HG03469 (cell line): ENCODE measurements at regions not wholly inside any gene's neighbourhood (a gene's known extent, or its start where the extent isn't known, plus 50 kb on each side); places are given as distances from the start of the nearest gene placed in this dataset.

Experiments used
- ATAC-seq: cut with Tn5 transposase; IDR thresholded peaks from one replicate; pipeline ENCODE4 v1.9.1; 2021; ENCODE audit warnings: mild to moderate bottlenecking, moderate library complexity, moderate number of reproducible peaks; ENCODE audit not compliant: unreplicated experiment

DNA sequence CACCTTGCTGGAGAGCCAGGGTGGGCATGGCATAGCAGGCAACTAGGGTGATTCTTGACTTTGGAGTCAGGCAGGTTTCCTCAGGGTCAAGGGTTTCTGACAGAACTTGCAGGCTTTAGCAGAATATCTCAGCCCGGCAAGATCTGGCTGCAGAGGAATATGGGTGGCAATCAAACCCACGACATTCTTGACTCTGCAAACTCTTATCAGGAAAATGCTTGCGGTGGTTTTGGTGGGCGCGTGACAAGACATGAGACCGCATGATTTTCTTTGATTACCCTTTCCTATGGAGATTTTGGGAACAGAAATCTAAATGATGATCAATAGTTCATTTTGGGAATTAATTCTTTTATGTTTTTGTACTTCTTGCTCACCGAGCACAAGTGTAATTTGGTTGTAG lies 449.5 kb downstream of the VRK1 start:
- no peak for ATAC-seq

DNA sequence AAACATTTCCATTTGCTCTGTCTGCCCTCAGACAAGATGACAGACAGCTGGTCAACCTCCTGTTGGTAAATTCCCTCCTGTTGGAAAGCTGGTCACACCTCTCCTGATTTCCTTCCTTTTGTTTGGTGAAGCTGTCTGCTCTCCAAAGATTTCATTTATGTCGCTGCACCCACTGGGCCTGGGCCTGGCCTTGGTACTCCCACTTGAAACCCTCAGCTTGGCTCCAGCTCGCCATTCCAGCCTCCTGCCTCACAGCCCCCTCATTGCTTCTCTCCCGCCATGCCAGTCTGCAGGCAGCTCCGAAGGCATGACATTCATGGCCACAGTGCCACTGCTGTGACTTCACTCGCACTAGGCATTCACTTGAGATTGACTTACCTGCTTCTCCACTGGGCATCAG lies 451.8 kb downstream of the VRK1 start:
- ATAC-seq: no peak

DNA sequence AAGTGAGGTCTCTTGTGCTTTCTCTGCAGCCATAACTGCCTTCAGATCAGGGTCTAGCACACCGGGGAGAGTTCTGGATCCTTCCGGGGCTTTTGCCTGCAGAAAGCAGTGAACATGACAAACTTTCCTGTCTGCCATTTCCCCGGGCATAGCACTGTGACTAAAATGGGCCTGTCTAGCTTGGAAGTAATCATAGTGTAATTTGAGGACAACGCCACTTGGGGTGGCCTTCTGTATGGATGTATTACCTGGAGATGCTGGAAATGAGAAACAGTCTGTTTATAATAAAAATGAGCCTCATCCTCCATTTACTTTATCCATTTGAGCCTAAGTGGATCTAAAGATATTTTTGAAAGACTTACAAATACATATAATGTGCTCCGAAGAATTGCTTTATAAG lies 453.7 kb downstream of the VRK1 start:
- no peak for ATAC-seq

DNA sequence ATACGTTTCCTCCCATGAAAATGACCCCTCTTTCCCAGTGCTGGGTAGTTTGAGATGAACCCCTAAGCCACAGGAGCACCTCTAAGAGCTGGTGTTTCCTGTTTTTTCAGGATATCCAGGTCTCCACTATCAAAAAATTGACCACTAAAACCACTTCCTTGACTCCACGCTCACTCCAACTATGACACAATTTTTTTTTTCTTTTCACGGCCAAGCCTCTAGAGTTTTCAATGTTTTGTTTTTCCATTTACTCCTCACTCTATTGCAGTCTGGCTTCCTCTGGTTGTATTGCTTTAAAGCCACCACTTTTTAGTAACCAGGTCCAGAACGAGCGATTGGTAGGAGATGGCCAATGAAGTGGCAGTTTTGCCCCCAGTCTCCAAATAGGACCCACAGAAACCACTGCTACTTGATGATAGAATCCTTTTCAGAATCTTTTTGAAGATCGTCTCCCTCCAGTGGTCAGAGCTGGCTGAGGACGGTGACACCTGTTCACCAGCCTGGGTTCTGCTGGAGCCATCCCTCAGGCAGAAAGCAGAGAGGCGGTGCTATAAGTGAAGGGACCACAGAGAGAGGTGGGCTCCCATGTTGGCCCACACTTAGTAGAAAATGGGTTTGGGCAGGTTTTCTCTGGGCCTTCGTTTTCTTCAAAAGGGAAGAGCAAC lies 454.4 kb downstream of the VRK1 start:
- ATAC-seq: no peak

DNA sequence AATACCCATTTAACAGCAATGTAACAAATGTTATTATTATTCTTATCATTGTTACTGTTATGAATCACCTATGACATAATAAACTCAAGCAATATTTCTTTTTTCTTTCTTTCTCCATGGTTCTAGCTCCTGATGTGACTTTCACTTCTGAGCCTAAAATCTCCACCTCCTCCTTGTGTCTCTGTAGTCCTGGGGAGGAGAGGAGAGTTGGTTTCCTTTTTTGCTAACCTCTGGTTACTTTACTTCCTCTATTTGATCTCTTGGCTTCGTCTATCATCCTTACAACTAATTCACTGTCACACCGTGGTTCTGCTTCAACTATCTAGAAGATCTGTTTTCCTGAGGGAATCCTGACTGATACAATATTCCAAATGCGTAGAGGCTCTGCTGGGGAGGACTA lies 456.6 kb downstream of the VRK1 start:
- no peak for ATAC-seq

DNA sequence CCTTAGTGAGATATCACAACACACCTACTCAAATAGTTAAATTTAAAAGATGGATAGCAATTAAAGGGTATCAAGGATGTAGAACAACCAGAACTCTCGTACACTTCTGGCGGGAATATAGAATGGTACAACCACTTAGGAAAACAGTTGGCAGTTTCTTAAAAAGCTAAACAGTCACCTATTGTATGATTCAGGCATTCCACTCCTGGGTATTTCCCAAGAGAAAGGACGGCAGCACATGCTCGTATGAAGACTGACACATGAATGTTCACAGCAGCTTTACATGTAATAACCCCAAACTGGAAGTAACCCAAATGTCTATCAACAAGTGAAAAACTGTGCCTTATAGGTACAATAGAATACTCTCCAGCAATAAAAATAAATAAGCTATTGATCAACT lies 465.2 kb downstream of the VRK1 start:
- ATAC-seq: no peak

DNA sequence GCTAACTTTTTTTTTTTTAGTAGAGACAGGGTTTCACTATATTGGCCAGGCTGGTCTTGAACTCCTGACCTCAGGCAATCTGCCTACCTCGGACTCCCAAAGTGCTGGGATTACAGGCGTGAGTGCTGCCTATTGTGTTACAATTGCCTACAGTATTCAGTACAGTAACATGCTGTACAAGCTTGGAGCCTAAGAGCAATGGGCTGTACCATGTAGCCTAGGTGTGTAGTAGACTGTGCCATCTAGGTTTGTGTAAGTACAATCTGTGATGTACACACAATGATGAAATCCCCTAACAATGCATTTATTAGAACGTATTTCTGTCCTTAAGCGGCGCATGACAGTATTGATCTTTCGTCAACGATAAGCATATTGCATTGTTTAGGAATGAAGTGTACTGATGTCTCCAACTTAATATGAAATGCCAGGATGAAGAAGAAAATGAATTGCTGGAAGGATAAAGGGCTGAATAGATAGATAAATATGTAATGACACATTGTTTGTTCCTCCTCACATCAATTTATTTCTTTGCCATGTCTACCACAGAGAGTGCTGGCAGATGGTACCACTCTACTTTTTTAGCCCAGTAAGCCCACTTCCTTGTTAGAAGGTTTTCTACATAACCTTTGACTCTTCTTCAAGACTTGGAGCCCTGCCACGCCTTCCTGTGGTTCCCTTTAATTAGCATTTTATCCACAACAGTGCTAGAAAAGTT lies 467.5 kb downstream of the VRK1 start:
- no peak for ATAC-seq

DNA sequence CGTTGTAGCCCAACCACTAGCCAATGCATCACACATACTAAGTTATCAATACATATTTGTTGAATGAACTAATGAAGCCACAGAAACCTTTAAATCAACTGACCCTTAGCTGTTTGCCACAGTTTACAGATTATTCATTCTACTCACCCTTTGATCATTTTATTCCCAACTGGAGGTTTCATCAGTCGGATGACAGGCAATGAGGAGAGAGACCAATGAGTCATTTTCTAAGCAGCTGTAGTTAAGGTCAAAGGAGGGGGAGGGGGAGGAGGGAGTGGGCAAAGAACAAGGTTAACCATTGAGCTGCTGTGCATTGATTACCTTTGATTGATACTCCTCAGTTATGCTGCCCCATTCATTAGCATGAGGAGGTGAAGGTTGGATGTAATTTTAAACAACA lies 469.5 kb downstream of the VRK1 start:
- ATAC-seq: no peak

DNA sequence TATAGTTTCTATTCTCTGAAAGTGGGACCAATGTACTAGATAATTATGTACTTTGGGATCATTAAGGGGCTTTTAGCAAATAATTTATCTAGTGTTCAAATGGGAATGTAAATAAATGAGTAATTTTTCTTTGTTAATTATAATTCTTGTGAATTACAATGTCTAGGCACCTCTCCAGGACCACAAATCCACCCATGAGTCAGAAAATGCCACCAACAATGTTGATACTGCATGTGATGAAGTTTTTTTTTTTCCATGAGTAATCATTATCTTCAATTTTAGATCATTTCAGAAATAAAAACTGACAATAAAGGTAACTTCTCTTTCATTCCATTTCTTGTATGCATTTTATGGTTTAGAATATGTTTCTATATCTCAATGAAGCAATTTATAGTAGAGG lies 470.3 kb downstream of the VRK1 start:
- ATAC-seq: no peak

DNA sequence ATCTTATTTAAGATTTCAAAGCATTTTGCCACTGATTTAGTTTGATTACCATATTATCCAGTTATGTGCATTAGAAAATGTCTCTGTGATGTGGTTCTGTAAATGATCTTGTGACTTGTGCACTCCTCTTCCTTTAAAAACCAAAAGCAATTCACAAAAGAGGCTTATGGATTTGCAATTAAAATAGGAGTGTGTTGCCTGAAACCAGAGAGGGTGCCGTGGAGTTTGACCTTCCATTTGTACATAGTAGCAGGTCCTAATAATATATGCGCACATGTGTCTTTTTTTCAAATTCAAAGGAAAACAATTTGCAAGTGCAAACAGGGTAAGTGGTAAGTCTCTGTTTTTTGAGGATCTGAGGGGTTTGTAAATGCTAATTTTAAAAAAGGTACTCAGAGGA lies 470.9 kb downstream of the VRK1 start:
- ATAC-seq: no peak

DNA sequence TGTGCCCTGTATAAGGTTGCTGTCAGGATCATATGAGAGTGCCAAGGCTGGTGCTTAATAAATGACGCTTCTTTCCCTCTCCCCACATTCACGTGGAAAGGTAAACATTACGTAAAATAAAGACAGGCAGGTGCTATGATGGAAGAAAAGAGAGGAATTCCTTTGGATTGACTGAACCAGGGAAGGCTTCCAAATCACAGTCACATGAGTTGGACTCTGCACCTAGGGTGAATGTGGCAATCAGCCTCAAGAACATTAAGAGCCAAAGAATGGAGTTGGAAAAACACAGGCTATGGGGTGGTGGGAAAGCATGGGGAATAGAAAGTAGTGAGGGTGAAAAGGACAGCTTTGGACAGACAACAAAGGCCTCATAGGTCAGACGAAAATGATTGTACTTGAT lies 473.1 kb downstream of the VRK1 start:
- no peak for ATAC-seq

DNA sequence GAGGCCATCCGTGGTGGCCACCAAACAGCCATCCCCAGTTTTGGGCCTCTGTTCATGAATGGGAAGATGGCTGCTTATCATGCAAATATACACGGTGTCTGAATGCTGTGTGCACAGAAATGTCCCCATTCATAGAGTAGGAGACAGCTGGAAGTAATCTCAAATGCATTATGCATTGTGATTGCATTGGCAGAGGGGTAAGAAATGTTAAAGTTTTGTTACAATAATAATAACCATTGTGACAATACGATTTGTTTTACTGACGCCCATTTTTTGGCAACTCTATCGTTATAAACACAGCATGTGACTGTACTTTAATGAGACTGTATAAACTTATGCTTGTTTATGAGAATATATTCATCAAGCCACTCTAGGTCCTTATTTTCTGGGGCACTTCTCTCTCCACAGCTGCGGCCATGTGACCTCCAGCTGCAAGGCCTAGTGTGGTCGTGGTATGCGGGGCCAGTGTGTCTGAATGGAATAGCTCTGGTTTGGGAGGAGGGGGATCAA lies 474.3 kb downstream of the VRK1 start:
- ATAC-seq: no peak

DNA sequence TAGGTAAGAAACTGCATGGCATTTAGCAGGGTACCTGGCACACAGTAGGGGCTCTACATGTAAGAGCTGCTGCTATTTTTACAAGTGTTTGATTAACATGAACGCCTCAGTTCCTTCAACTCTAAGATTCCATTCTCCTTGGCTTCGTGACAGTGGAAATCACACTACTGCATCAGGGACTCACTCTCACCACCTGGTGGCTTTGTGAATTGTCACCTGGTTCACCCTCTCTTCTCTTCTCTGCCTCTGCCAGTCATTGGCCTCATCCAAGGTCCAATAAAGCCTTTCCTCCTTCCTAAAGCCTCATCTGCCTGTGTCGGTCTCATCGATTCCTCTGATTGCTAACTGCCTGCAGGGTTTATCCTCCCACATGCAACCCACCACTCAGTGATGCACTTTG lies 476.4 kb downstream of the VRK1 start:
- ATAC-seq: no peak

DNA sequence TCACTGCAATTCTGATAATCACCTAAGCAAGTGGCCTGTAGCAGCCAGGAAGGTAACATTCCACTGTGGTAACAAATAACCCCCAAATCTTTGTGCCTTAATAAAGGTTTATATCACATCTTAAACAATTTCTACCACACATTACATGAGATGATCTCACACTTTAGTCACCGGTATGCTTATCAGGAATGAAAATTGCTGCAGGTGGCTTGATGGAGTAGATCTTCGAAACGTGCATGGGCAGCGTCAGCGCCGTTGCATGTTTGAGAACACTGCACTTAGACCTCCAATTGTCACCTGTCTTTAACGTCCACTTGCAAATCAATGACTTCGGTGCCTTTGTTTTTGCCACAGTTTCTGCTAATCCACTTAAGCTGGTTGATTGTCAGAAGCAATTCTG lies 477.4 kb downstream of the VRK1 start:
- no peak for ATAC-seq

DNA sequence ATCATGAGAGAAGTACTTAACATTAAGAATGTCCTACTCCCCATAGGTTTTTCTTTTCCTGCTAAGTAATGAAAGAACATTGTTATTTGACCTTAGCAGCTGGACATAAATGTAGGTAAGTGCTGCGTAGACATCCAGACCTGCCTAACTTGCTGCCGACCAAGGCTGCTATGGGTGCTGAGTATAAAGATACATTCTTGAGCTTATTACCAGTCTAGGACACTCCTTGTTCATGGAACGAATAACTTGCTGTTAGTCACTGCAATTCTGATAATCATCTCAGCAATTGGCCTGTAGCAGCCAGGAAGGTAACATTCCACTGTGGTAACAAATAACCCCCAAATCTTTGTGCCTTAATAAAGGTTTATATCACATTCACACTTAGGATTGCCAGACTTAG lies 478.1 kb downstream of the VRK1 start:
- ATAC-seq: no peak

DNA sequence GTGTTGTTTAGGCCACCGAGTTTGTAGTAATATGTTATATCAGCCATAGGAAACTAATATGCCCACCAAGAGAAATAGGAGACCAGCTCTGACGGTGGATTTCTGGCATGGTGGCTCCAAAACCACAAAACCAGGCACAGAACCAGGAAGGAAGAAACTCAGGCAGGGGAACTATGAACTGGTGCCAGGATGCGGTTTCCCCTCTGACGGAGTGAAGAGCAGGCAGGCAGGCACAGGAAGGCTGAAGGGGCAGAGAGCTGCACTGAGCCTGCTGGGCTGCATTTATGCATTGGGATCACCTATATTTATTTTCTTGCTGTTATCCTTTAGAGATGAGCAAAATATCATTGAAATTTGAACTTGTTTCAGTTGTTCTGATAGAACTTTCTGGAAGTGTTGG lies 479.4 kb downstream of the VRK1 start:
- ATAC-seq: no peak

DNA sequence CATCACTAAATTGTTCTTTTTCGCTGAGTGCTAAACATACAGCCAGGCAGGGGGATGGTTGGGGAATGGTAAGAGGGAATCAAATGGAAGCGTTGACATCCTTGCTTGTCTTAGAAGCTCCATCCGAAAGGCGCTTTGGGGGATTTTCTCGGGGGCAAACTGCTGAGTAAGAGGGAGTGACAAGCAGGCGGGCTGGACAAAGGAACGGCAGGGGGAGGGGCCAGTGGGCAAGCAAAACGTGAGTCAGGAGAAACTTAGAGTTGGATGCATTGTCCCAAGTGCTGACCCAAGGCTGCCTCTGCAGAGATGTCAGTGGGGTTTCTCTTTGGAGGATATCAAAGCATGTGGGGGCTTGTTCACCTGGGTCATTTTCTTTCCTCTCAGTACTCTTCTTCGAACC lies 480.5 kb downstream of the VRK1 start:
- no peak for ATAC-seq

DNA sequence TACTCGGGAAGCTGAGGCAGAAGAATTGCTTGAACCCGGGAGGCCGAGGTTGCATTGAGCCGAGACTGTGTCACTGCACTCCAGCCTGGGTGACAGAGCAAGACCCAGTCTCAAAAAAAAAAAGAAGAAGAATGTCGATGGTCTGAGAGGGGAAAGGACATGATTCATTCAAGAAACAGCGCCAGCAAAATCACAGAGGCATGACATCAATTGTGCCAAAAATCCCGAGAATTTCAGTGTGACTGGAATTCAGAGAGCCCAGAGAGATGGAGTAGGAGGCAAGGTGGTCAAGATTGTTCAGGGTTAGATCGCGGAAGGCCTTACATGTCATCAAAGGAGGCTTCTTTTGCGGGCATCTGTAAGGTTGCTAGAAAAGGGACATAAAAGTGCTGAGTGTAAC lies 483.3 kb downstream of the VRK1 start:
- no peak for ATAC-seq

DNA sequence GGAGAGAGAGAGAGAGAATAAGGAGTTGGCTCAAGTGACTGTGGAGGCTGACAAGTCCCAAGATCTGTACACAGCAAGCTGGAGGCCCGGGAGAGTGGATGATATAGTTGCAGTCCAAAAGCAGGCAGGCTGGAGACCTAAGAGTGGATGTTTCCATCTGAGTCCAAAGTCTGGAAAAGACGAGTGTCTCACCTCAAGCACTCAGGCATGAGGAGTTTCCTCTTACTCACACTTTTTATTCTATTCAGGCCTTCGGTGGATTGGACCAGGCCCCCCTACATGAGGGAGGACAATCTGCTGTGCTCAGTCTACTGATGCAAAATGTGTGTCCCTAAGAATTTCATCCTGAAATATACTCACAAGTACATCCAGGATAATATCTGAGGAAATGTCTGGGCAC lies 484.6 kb downstream of the VRK1 start:
- ATAC-seq: no peak

DNA sequence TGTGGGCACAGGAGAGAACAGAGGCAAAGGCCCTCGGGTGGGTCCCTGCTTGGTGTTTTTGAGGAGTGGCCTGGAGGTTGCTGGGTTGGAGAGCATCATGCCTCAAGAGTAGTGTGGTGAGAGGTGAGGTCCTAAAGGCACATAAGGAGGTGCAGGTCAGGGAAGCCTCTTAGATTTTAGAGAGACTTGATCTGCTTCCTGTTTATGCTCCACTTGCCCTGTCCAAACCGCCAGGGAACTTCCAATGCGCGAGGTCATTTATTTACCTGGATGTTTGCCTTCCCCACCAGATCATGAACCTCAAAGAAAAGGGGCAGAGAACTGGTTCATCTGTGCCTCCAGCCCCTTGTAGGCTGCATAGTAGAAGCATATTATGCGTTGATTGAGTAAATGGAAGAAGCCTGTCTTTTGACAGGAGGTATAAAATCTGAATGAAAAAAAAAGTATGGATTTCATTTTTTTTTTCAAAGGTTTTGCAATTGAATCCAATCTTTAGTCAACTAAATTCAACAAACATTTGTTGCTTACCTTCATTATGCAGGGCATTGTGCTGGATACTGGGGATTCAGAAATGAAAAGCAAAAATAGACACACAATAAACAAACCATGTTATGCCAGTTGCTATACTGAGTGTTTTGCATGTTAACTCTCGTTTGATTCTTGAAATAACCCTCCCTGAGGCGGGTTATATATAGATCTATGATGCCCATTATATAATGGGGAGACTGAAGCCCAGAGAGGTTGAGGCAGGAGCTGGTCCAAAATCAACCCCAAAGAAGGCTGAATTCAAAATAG lies 485.2 kb downstream of the VRK1 start:
- no peak for ATAC-seq

DNA sequence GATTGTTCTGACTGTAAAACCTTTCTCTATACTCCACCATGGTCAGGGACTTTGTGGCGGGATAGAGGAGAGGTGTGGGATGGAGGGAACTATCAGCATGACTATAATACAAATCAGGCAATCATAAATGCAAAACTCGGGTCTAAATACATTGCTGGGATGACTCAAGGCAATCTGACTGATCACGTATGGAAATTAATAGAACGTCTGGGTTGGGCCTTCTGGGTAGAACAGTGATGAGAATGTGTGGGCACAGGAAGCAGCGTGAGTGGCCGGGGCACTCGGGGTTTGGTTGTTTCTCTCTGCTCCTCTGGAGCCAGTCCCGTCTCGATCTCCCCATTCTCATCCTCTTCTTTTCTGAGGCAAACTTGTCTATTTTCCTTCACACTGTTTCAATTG lies 485.8 kb downstream of the VRK1 start:
- no peak for ATAC-seq

DNA sequence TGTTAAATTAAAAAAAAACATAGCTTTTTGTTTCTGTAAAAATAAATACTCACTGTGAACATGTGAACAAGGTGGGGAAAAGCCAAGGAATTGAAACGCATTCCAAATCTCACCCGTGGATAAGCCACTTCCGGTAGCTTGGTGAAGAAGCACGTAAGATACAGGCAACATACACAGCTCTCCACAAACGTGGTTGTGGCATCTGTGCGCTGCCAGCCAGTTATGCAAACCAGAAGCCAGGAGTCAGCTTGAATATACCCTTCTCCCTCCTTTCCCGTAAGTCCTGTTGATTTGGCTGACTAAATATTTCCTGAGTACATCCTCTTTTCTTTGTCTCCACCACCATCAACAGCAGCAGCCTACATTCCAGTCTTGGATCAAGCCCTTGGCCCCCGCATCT lies 486.2 kb downstream of the VRK1 start:
- ATAC-seq: no peak
